Transverse colon (tissue), 3 donors: ENCODE measurements at regions not wholly inside any gene's neighbourhood (a gene's known extent, or its start where the extent isn't known, plus 50 kb on each side); places are given as distances from the start of the nearest gene placed in this dataset.

Source experiments
- CTCF ChIP-seq, 5 experiments: fragments of 200-600 bp in 3 of 5; fragments of 450-650 bp in 2 of 5; sonication (generic) in 3 of 5; IDR thresholded peaks; 1 replicate in 2 of 5; 2 replicates in 3 of 5; pipeline ENCODE4 v1.5.1; 2016 to 2017; ENCODE audit warnings: antibody characterized with exemption in 5 of 5, inconsistent platforms in 3 of 5, mild to moderate bottlenecking in 2 of 5, moderate library complexity in 1 of 5
- POLR2A ChIP-seq: fragments of 450-650 bp; IDR thresholded peaks from one replicate; pipeline ENCODE4 v1.6.1; 2016; ENCODE audit warnings: antibody characterized with exemption, mild to moderate bottlenecking, moderate library complexity

- TF ChIP-seq CTCF (IDR thresholded peaks at IDR 0.05), result no peak
- no peak for TF ChIP-seq POLR2A
These were observed 171.2 kb upstream of the GRK3 start for GRCh38 chr22:25393121-25393805.
